NCI-H2029 (cell line): ENCODE measurements at regions not wholly inside any gene's neighbourhood (a gene's known extent, or its start where the extent isn't known, plus 50 kb on each side); places are given as distances from the start of the nearest gene placed in this dataset.
"Not testable (repeated sequence)": the region's sequence is repeated elsewhere in the genome, so short reads cannot be mapped to it uniquely, and the experiment has no call there.

Source experiments
- DNase-seq: peaks from one replicate; lab custom pipeline; 2025; lab: John Stamatoyannopoulos, UW

DNA sequence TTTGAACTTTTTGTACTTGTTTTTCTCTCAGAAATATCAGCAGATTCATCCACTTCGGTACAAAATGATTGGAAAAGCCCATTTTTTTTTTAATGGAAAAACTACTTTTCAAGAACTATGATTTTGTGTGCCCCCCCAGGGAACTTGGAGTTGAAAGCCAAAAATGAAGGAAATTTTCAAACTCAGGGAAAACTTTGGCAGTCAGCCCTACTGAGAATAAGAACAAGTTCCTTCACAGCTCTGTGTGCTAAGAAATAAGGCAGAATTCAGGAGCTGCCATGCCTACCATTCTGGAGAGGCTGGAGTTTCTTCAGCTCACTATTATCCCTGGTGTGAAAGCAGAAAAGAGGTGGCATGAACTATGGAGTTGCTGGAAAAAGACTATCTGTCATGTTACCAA lies 226.0 kb upstream of the SLC35G4 start:
- no peak for DNase-seq

DNA sequence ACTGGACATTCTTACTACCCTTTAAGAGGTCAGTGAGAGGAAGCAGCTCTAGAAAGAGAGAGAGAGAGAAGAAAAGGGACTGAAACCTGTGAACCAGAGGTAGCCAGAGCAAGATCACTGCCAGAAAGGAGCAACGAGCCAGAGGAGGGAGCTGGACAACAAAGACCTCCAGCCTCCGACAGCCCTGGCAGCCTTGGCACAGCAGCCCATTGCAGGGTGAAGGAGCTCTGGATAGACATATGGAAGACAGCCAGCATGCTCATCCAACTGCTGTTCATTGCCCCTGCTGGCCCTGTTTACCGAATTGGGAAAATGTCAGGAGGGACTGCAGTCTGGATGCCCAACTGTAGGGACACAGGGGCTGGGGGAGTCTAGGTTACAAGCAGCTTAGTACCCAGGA lies 228.4 kb upstream of the SLC35G4 start:
- DNase-seq, result no peak

DNA sequence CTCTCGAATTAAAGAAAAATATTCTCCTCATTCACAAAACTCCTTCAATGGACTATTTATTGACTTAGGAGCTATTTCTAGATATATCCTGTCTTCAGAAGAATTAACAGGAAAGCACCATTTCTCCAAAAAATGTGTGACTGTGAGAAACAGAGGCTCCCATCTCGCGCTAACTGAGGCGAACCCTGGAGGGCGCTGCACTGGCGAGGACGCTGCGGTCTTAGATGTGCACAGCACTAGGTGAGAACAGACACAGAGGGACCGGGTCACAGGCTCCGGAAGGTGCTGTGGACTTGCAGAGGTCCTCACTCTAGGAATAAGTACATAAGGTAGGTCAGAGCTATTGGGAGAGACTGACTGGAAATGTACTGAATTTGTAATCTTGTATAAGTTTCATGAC lies 229.7 kb upstream of the SLC35G4 start:
- DNase-seq, result no peak

DNA sequence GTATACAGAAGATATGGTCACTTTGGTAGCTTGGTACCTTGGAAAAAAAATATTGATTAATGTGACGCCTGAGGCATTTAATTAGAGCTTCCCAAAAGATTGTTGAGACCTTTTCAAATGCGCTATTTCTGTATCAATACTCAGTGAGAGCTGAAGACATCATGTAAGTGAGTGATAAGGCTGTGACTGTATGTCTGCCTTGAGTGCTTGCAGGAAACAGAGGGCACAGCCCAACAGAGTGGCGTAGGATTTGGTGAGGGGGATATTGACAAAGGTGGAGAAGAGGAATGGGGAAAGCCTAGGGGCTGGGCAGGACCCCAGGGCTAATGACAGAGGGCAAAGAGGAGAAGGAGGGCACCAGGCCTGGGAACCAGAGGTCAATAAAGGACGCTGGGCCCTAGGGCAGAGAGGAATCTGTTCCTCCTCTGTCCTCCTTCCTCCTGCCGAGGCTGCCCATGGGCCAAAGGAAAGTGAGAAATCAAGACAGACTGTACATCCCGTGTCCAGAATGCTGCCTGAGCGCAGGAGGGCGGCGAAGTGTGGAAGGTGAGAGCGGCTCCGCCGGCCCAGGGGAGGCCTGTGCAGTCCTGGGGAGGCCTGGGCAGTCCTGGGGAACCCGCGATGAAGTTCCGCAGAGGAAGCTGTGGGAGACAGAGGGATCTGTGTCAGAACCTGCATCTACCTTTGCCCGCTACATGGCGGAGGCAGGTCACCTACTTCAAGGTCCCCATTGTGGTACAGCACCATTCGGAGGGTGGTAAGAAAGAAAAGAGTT lies 228.6 kb upstream of the PIEZO2 start:
- DNase-seq, result no peak

DNA sequence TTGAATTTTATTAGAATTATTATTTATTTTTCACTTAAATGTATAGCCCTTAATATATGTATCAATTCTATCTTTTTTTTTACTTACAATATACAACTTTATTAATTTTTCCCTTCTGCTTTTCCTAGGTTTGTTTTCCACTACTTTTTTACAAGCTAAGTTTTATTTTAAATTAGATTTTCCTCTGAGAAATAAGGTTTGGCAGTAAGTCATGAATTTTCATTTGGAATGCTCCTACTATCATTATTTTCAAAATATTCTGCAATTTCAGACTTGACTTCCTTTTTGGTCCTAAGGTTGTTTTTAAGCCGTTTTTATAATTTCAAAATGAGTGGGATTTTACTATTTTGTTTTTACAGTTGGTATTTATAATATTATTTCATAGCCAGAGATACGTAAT lies 222.8 kb upstream of the PIEZO2 start:
- no peak for DNase-seq

DNA sequence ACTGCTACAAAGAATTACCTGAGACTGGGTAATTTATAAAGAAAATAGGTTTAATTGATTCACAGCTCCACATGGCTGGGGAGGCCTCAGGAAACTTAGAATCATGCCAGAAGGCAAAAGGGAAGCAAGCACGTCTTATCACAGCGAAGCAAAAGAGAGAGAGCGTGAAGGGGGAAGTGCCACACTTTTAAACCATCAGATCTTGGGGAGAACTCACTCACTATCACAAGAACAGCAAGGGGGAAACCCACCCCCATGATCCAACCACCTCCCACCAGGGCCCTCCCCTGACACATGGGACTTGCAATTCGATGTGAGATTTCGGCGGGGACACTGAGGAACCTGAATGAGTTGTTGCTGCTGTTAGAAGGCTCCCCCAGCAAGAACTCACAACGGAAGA lies 220.2 kb upstream of the PIEZO2 start:
- no peak for DNase-seq

DNA sequence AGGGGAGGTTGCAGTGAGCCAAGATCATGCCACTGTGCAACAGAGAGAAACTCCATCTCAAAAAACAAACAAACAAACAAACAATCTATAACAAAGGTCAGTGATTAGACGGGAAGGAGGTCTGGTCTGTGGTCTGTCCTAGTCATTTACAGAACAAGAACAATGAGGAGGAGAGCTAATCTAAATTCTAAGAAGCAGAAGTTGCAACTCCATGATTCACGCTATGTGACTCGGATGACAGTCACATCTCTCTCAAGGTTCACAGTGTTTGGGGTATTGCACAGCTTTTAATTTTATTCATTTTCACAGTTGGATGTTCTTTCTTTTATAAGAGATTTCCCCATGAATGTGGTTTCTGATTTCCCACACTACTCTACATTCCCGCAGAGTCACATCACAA lies 218.7 kb upstream of the PIEZO2 start:
- DNase-seq, result no peak

DNA sequence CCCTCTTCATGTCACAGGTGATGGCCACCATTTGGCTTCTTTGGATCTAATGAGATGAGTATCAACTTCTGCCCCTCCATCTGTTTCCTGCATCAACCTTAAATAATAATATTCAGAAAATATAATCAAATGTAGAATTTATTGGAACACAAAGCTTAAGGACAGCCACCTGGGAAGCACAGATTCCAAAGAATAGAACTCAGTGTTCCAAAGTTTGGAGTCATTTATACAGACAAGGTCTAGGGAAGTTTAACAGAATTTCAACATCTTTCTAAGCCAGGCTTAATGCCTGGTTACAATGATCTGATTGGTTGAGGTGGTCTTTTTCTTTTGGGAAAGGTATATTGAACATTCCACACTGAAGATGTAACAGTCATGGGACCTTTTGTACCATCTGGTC lies 218.0 kb upstream of the PIEZO2 start:
- DNase-seq, result no peak

DNA sequence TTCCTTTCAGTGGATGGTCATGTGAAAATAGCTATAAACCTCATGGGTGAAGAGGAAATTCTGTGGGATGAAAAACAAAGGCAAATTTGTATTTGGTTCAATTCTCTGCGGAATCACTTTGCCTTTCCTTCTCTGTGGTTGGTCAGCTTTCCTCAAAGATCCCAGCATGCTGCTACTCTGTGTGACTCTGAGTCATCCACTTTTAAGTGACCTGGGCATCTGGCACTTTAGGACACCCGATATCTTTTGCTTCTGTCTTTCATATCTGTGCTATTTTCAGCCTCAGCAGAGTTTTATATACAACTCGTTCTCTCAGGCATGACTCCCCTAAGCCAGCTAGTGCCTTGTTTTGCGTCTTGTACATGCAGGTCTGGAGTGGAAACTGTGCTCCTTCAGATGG lies 217.0 kb upstream of the PIEZO2 start:
- no peak for DNase-seq

DNA sequence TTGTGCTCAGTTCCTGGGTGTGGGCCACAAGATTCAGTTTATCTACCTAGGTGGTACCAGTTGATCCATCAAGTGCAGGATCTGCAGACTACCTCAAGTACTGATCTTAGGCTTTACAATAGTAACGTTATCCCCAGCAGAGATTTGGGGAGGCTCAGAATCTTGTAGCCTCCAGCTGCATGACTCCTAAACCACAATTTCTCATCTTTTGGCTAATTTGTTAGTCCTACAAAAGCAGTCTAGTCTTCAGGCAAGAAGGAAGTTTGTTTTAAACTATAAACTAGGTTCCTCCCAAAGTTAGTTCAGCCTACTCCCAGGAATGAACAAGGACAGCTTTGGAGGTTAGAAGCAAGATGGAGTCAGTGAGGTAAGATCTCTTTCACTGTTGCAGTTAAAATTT lies 213.5 kb upstream of the PIEZO2 start:
- no peak for DNase-seq

DNA sequence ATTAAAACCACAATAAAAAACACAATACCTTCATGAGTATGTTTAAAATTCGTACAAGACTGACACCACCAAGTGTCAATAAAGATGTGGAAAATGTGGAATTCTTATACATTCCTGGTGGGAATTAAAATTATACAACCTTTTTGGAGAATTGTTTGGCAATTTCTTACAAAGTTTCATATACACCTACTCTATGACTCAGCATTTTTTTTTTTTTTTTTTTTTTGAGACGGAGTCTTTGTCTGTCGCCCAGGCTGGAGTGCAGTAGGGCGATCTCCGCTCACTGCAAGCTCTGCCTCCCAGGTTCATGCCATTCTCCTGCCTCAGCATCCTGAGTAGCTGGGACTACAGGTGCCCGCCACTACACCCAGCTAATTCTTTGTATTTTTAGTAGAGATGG lies 212.5 kb upstream of the PIEZO2 start:
- DNase-seq, result not testable (repeated sequence)

DNA sequence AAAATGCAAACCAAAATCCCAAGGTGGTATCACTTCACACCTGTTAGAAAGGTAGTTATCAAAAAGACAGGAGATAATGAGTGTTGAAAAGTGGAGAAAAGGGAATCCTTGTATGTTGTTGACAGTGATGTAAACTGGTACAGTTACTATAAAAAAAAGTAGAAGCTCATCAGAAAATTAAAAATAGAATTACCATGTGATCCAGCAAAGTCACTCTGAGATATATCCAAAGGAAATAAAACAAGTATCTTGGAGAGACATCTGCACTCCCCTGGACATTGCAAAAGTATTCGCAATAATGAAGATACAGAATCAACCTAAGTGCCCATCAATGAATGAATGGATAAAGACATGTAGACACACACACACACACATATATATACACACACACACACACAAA lies 208.3 kb upstream of the PIEZO2 start:
- no peak for DNase-seq

DNA sequence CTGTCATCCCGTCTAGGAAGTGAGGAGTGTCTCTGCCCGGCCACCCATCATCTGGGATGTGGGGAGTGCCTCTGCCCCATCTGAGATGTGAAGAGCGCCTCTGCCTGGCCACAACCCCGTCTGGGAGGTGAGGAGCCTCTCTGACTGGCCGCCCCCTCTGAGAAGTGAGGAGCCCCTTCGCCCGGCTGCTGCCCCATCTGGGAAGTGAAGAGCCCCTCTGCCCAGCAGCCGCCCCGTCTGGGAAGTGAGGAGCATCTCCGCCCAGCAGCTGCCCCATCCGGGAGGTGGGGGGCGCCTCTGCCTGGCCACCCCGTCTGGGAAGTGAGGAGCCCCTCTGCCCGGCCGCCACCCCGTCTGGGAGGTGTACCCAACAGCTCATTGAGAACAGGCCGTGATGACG lies 195.2 kb upstream of the PIEZO2 start:
- DNase-seq, result not testable (repeated sequence)

DNA sequence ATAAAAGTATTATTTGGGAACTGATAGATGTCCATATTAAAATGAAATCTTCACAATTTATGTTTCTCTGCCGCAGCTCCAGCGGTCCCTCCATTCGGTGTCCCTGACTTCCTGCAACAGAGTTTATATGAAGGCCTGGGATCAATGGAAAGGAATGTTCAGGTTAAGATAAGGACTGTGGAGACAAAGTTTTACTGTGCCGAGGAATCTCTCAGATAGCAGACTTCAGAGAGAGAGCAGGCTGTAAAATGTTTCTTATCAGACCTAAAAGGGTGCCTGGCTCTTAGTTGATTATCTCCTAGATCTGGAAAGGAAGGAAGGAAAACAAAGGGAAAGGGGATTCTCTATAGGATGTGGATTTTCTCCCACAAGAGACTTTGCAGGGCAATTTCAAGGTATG lies 193.7 kb upstream of the PIEZO2 start:
- no peak for DNase-seq

DNA sequence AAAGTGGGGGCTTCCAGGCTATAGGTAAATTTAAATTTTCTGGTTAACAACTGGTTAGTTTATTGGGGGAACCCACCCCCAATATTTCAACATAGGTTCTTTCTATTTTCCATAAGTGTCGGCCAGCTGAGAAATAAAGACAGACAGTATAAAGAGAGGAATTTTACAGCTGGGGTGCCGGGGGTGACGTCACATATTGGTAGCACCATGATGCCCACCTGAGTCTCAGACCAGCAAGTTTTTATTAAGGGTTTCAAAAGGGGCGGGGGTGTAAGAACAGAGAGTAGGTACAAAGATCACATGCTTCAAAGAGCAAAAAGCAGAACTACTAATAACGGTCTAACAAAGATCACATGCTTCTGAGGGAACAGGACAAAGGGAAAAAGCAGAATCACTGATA lies 192.7 kb upstream of the PIEZO2 start:
- DNase-seq, result not testable (repeated sequence)

DNA sequence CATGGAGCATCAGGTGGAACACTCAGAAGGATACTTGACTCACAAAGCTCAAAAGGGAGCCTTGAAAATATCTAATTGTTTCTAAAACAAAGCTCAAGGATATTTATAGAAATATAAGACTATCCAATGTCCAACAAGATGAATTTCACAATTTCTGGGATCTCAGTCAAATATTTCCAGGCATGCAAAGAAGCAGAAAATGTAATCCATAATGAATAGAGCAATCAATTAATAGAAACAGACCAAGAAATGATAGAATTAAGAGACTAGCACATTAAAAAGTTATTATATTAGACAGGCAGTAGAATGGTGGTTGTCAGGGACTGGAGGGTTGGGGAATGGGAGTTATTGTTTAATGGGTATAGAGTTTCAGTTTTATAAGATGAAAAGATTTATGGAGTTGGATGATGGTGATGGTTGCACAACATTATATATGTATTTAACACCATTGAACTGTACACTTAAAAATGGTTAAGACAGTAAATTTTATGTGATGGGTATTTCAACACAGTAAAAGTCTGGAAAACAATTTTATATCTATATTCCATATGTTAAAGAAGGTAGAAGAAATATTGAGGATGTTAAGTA lies 189.9 kb upstream of the PIEZO2 start:
- DNase-seq, result no peak

DNA sequence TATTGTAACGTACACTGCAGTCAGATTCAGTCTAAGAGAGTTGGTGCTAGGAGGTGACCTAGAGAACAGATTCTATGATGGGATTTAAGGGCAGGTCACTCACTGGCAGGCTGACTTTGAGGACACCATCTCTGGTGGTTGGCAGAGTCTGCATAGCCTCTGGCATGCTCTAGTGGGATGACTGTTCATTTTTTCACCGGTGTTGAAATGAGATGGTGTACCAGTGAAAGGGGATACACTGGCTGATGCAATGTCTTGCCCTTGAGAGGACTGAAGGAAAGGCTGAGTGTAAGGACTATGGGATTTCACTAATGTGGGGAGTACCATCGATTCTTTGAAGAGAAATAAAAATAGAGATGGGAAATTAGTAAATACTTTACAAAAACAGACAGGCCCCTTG lies 186.9 kb upstream of the PIEZO2 start:
- DNase-seq, result no peak

DNA sequence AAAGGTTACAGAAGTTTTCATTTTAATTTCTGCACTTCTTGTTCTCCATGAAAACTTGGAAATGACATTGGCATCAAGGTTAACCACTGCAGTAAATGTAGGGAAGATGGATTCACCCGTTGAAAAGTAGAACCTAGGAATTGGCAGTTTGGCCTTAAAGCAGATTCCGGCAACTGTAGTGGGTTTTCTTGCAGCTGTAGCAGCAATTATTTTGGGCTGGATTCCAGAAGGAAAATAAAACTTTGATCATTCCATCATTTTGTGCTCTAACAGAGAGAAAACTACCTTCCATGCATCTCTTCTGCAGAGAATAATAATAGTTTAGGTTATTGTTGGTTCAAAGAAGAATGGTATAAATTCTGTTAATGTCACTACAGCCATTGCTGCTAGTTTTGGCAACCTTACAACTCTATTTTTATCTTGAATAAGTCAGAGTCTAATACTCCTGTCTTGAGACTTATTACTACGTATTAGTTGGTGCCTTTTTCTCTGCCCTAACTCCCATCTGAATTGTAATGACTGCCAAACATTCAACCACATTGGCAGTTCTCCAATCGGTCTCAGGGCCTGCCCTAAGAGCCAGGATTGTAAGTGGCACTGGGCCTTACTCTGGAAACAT lies 178.1 kb upstream of the PIEZO2 start:
- DNase-seq, result no peak

DNA sequence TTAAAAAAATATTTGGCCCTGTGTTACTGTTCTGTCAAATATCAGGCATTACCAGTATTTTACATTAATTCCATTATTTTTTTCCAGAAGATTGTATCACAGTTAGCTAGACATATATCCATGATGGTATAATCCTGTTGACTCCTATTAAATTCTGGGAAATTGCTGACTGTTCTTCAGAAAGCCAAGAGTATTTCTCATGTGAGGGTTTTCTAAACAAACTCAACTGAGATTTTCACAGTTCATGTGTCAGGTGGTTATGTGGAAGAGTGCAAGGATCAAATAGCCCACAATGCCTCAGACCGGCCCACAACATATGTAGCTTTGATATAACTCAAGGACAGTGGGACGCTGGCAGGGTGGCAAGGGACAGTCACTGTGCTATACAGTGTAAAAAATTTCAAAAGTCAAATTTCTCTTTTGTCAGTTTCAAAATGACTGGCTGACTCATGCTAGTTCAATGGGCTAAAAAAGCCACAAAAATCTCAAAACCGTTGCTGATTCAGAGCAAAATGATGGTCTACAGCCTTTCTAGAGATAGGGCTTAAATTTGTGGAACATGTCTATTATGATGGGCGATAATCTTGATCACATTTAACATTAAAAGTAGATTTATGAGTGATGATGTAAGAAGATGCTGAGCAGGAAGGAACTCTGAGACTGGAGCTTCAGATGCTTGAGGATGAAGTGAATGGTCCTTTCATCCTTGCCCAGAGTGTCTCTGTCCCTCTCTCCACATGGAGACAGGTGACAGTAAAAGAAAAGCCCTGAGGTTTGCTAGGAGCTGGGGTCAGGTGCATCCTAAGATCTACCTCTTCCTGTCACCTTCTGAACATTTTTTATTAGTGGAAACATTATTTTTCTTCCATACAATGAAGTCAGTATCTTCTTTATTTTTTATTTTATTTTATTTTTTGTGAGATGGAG lies 175.8 kb upstream of the PIEZO2 start:
- no peak for DNase-seq

DNA sequence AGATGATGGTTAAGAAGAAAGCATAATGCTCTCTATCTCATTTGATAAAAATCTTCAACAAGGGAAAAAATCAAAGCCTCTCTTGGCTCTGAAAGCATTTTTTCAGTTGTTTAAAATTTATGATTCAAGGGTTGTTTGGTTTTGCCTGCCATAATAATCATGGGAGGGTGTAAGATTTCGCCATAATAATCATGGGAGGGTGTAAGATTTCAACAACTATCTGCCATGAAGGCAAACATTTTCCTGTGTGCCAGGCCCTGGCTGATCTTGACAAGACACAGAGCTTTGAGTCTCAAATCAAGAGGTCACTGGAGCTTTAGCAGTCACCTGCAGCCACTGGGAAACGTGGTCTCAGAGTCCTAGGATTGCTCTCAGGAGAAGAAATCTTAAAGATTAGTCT lies 175.1 kb upstream of the PIEZO2 start:
- no peak for DNase-seq

DNA sequence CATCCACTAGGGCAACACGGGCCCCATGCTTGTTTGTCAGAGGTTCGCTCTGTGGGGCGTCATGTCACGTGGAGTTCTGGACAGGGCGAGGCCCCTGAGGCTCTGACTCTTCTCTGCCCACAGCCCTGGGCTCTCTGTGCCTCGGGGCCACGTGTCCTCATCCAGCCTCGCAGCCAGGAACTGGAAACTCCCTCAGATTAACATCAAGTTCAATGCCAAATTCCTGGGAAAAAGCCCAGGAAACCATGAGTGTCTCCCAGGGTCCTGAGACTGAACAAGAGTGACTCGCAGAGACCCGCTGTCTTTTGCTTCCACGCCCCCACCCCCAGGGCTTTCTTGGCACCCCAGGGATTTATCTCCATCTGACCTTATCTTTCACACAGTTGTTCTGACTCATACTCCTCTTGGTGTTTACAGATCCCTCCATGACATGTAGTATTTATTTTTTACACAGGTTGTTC lies 174.0 kb upstream of the PIEZO2 start:
- DNase-seq, result no peak

DNA sequence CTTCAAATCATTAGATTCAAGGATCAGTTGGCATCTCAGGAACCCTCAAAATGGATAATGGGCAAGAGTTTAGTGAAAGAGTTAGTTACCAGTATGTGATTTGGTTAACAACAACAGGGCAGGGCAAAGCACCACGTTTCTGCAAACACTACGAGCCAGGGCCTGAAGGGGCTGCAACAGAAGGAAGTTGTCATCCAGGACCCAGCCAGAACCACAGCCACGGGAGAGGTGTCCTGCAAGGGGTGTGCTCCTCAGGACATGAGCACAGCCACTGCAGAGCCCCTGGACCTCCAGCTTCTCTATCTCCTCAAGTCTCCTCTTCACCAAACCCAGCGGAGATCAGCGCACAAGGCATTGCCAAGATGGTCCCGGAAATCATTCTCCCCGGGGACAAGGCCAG lies 173.3 kb upstream of the PIEZO2 start:
- DNase-seq, result no peak
